GM23338 (cell line): ENCODE measurements at regions not wholly inside any gene's neighbourhood (a gene's known extent, or its start where the extent isn't known, plus 50 kb on each side); places are given as distances from the start of the nearest gene placed in this dataset.

Experiments used
- ATAC-seq: fragments of 200-7000 bp; cut with Tn5 transposase; 3 replicates; pipeline ENCODE4 v1.9.1; 2020
- DNase-seq: peaks from one replicate; pipeline ENCODE4 v3.0.0-alpha.2; 2015; ENCODE audit warnings: low spot score
- H2AFZ ChIP-seq: fragments of 200-600 bp; sonication (generic); 2 replicates; pipeline ENCODE4 v1.8.0; 2016; ENCODE audit warnings: antibody characterized with exemption, mild to moderate bottlenecking, moderate library complexity
- H3F3A ChIP-seq: fragments of 200-600 bp; sonication (generic); replicated peaks from 2 replicates; pipeline ENCODE4 v1.8.0; 2017; ENCODE audit warnings: antibody characterized with exemption, mixed run types, low read depth
- H3K27ac ChIP-seq: fragments of 200-600 bp; sonication (generic); 2 replicates; pipeline ENCODE4 v1.6.1; 2016; ENCODE audit warnings: low read depth
- H3K27me3 ChIP-seq: fragments of 200-600 bp; sonication (generic); 2 replicates; pipeline ENCODE4 v1.8.0; 2016; ENCODE audit warnings: mild to moderate bottlenecking, mixed run types, moderate library complexity; ENCODE audit not compliant: insufficient read depth
- H3K36me3 ChIP-seq: fragments of 200-600 bp; sonication (generic); 2 replicates; pipeline ENCODE4 v1.8.0; 2016; ENCODE audit warnings: mild to moderate bottlenecking; ENCODE audit not compliant: insufficient read depth
- H3K4me1 ChIP-seq: fragments of 200-600 bp; sonication (generic); 2 replicates; pipeline ENCODE4 v1.8.0; 2016; ENCODE audit warnings: mild to moderate bottlenecking, moderate library complexity; ENCODE audit not compliant: insufficient read depth
- H3K4me2 ChIP-seq: fragments of 200-600 bp; sonication (generic); 2 replicates; pipeline ENCODE4 v1.7.1; 2017; ENCODE audit warnings: mixed run types
- H3K4me3 ChIP-seq: fragments of 200-600 bp; sonication (generic); 2 replicates; pipeline ENCODE4 v1.6.1; 2016; ENCODE audit warnings: mixed run types
- H3K79me2 ChIP-seq: fragments of 200-600 bp; sonication (generic); replicated peaks from 2 replicates; pipeline ENCODE4 v1.8.0; 2017; ENCODE audit warnings: mild to moderate bottlenecking; ENCODE audit not compliant: insufficient read depth
- H3K9me2 ChIP-seq: fragments of 200-600 bp; sonication (generic); 2 replicates; pipeline ENCODE4 v1.8.0; 2017; ENCODE audit not compliant: insufficient read depth
- H4K20me1 ChIP-seq: fragments of 200-600 bp; sonication (generic); replicated peaks from 2 replicates; pipeline ENCODE4 v1.8.0; 2017; ENCODE audit warnings: mild to moderate bottlenecking; ENCODE audit not compliant: insufficient read depth
- H3K27ac Mint-ChIP-seq: 2 replicates; pipeline ENCODE4 v1.8.0; 2020; ENCODE audit warnings: inconsistent platforms, mild to moderate bottlenecking, moderate library complexity, mixed read lengths
- H3K27me3 Mint-ChIP-seq: 3 replicates; pipeline ENCODE4 v1.8.0; 2022; ENCODE audit warnings: low read depth, mild to moderate bottlenecking, moderate library complexity, mixed read lengths, inconsistent platforms; ENCODE audit not compliant: insufficient read depth, poor library complexity
- H3K36me3 Mint-ChIP-seq: 3 replicates; pipeline ENCODE4 v1.8.0; 2021; ENCODE audit warnings: low read depth, mild to moderate bottlenecking, inconsistent platforms, moderate library complexity, mixed read lengths
- H3K4me1 Mint-ChIP-seq: 3 replicates; pipeline ENCODE4 v1.8.0; 2020; ENCODE audit warnings: mild to moderate bottlenecking, inconsistent platforms, mixed read lengths
- H3K4me3 Mint-ChIP-seq: 3 replicates; pipeline ENCODE4 v1.8.0; 2021; ENCODE audit warnings: moderate library complexity, mild to moderate bottlenecking, inconsistent platforms, mixed read lengths
- H3K9me3 Mint-ChIP-seq: 3 replicates; pipeline ENCODE4 v1.8.0; 2020; ENCODE audit warnings: moderate library complexity, mild to moderate bottlenecking, inconsistent platforms, mixed read lengths
- CREB1 ChIP-seq: fragments of 250-450 bp; sonication (Bioruptor Pico); IDR thresholded peaks from 2 replicates; pipeline ENCODE4 v1.5.0; 2020; ENCODE audit warnings: low read depth, mild to moderate bottlenecking, moderate library complexity
- CTCF ChIP-seq, 2 experiments: fragments of 200-600 bp in 1 of 2; sonication (generic) in 1 of 2; conservative IDR thresholded peaks; 2 replicates each; pipeline versions ENCODE4 v1.5.1 to v1.6.1; 2016 to 2017; ENCODE audit warnings: antibody characterized with exemption in 2 of 2, low read depth in 2 of 2, mild to moderate bottlenecking in 2 of 2, moderate library complexity in 1 of 2
- ETS1 ChIP-seq: IDR thresholded peaks from 2 replicates; pipeline ENCODE4 v1.6.1; 2016; ENCODE audit warnings: antibody characterized with exemption
- EZH2 ChIP-seq: fragments of 200-600 bp; sonication (generic); IDR thresholded peaks from one replicate; pipeline ENCODE4 v1.8.0; 2017; ENCODE audit warnings: antibody characterized with exemption, mild to moderate bottlenecking, low read depth; ENCODE audit not compliant: unreplicated experiment
- EZH2phosphoT487 ChIP-seq: fragments of 200-600 bp; sonication (generic); IDR thresholded peaks from one replicate; pipeline ENCODE4 v1.8.1; 2018; ENCODE audit warnings: antibody characterized with exemption; ENCODE audit not compliant: unreplicated experiment
- JUNB ChIP-seq: IDR thresholded peaks from one replicate; pipeline ENCODE4 v1.6.1; 2016; ENCODE audit warnings: antibody characterized with exemption; ENCODE audit not compliant: unreplicated experiment
- POLR2AphosphoS5 ChIP-seq: IDR thresholded peaks from 2 replicates; pipeline ENCODE4 v1.6.1; 2016; ENCODE audit warnings: antibody characterized with exemption, low read depth
- REST ChIP-seq: IDR thresholded peaks from one replicate; pipeline ENCODE4 v1.6.1; 2018; ENCODE audit warnings: antibody characterized with exemption; ENCODE audit not compliant: unreplicated experiment
- STAT1 ChIP-seq: IDR thresholded peaks from one replicate; pipeline ENCODE4 v1.6.1; 2016; ENCODE audit warnings: antibody characterized with exemption; ENCODE audit not compliant: unreplicated experiment
- ZNF114 ChIP-seq: fragments of 250-450 bp; sonication (Bioruptor Pico); IDR thresholded peaks from 2 replicates; pipeline ENCODE4 v1.5.0; 2020; ENCODE audit warnings: mild to moderate bottlenecking, moderate library complexity
- ZNF331 ChIP-seq: fragments of 250-450 bp; sonication (Bioruptor Pico); IDR thresholded peaks from 2 replicates; pipeline ENCODE4 v1.5.0; 2020; ENCODE audit warnings: low read depth, mild to moderate bottlenecking, moderate library complexity
- ZNF462 ChIP-seq: fragments of 250-450 bp; sonication (Bioruptor Pico); IDR thresholded peaks from 2 replicates; pipeline ENCODE4 v1.5.0; 2020; ENCODE audit warnings: mild to moderate bottlenecking, moderate library complexity

GRCh38 chr3:73148206-73148605 lies 86.7 kb downstream of the EBLN2 start:
- Histone ChIP-seq H3K79me2 (no peaks in the 10 kb centered on the region), H3K4me3 (no peak overlapping the region), H3K4me1 (no peaks in the 10 kb centered on the region), H3F3A (no peaks in the 10 kb centered on the region), H3K27ac (no peak overlapping the region), H4K20me1 (no peaks in the 10 kb centered on the region), H2AFZ (0 out of 2 replicates have a peak overlapping the region, but pooled peaks have one; percentile 19), H3K27me3 (no peaks in the 10 kb centered on the region), H3K9me2 (no peaks in the 10 kb centered on the region), H3K36me3 (no peaks in the 10 kb centered on the region), H3K4me2 (no peak overlapping the region)
- no peak for TF ChIP-seq ZNF331
- TF ChIP-seq POLR2AphosphoS5: no peak
- no peak for TF ChIP-seq STAT1
- no peak for TF ChIP-seq EZH2
- no peak for TF ChIP-seq ZNF114
- no peak for TF ChIP-seq ETS1
- TF ChIP-seq EZH2phosphoT487: no peak
- no peak for TF ChIP-seq JUNB
- TF ChIP-seq CTCF (conservative IDR thresholded peaks at IDR 0.05; ENCODE audit: low read depth in 2 of 2): no peak
- TF ChIP-seq ZNF462 (CRISPR knock-in tag): no peak
- TF ChIP-seq CREB1: no peak
- TF ChIP-seq REST: no peak
- ATAC-seq (no peak), DNase-seq (no peak)
- Mint-ChIP-seq H3K4me1 (no peaks in the 10 kb centered on the region; the same call in 2 of the 3 replicates), H3K27me3 (no peaks in the 10 kb centered on the region), H3K4me3 (no peak overlapping the region), H3K36me3 (no peaks in the 10 kb centered on the region), H3K27ac (no peak overlapping the region), H3K9me3 (no peaks in the 10 kb centered on the region)
